ENCODE measurements at regions not wholly inside any gene's neighbourhood (a gene's known extent, or its start where the extent isn't known, plus 50 kb on each side); places are given as distances from the start of the nearest gene placed in this dataset.

DNA sequence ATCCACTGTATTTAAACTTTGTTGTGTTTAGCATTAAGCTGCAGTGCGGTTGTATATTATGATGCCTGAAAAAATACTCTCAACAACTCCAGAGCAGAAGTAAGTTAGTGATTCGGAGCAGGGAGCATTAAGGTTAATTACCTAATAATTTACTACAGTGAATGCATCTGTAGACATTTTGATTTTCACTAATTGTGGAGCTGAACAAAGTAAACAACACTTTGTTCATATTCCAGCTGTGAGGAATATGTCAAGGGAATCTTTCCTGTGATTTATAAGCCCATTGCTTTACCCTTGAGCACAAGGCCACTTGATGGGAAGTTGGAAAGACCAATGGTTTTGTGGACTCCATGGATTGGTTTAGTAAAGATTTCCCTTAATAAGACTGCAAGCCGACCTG, 77.1 kb downstream of the CBLN4 start:
- TF ChIP-seq CTCF (IDR thresholded peaks at IDR 0.05) = no peak
- H3K27ac Mint-ChIP-seq (ENCODE audit: unreplicated experiment) = no peak overlapping the region
- DNase-seq (ENCODE audit: extremely low spot score, unreplicated experiment) = no peak
- H3K9me3 Mint-ChIP-seq (ENCODE audit: unreplicated experiment) = peaks cover 51% of the 10 kb centered on the region
- no peaks in the 10 kb centered on the region for H3K4me1 Mint-ChIP-seq (ENCODE audit: unreplicated experiment)
- no peaks in the 10 kb centered on the region for H3K27me3 Mint-ChIP-seq (ENCODE audit: unreplicated experiment)
- no peak overlapping the region for H3K4me3 Mint-ChIP-seq (ENCODE audit: unreplicated experiment)
- H3K36me3 Mint-ChIP-seq (ENCODE audit: unreplicated experiment) = no peaks in the 10 kb centered on the region

GRCh38 chr20:55919956-55920355, 85.4 kb downstream of the CBLN4 start:
- no peak for DNase-seq (ENCODE audit: extremely low spot score, unreplicated experiment)
- no peak for TF ChIP-seq CTCF (IDR thresholded peaks at IDR 0.05)
- H3K27ac Mint-ChIP-seq (ENCODE audit: unreplicated experiment) = no peak overlapping the region
- peaks cover 55% of the 10 kb centered on the region for H3K9me3 Mint-ChIP-seq (ENCODE audit: unreplicated experiment)
- H3K4me3 Mint-ChIP-seq (ENCODE audit: unreplicated experiment) = no peak overlapping the region
- H3K27me3 Mint-ChIP-seq (ENCODE audit: unreplicated experiment) = no peaks in the 10 kb centered on the region
- H3K4me1 Mint-ChIP-seq (ENCODE audit: unreplicated experiment) = no peaks in the 10 kb centered on the region
- no peaks in the 10 kb centered on the region for H3K36me3 Mint-ChIP-seq (ENCODE audit: unreplicated experiment)

GRCh38 chr20:55919319-55919718, 86.0 kb downstream of the CBLN4 start:
- no peak overlapping the region for H3K4me3 Mint-ChIP-seq (ENCODE audit: unreplicated experiment)
- no peaks in the 10 kb centered on the region for H3K36me3 Mint-ChIP-seq (ENCODE audit: unreplicated experiment)
- H3K27ac Mint-ChIP-seq (ENCODE audit: unreplicated experiment) = no peak overlapping the region
- DNase-seq (ENCODE audit: extremely low spot score, unreplicated experiment) = no peak
- TF ChIP-seq CTCF (IDR thresholded peaks at IDR 0.05) = no peak
- H3K9me3 Mint-ChIP-seq (ENCODE audit: unreplicated experiment) = peaks cover 55% of the 10 kb centered on the region
- H3K27me3 Mint-ChIP-seq (ENCODE audit: unreplicated experiment) = no peaks in the 10 kb centered on the region
- no peaks in the 10 kb centered on the region for H3K4me1 Mint-ChIP-seq (ENCODE audit: unreplicated experiment)

DNA sequence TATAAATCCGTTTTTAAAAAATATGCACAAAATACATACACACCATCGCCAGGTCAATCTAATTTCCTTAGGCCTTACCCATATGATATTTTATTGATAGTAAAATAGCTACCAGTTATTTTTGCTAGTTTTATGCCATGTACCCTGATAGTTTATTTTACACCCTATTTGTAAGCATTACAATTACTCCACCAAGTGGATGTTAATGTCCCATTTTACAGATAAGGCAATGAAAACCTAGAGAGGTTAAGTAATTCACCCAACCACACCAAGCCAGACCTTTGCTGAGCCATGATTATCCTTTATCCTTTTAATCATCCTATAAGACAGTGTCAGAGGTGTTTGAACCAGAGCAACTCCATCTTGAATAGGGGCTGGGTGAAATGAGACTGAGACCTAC, 86.8 kb downstream of the CBLN4 start:
- peaks cover 54% of the 10 kb centered on the region for H3K9me3 Mint-ChIP-seq (ENCODE audit: unreplicated experiment)
- no peak overlapping the region for H3K4me3 Mint-ChIP-seq (ENCODE audit: unreplicated experiment)
- no peak overlapping the region for H3K27ac Mint-ChIP-seq (ENCODE audit: unreplicated experiment)
- no peak for TF ChIP-seq CTCF (IDR thresholded peaks at IDR 0.05)
- H3K4me1 Mint-ChIP-seq (ENCODE audit: unreplicated experiment) = no peaks in the 10 kb centered on the region
- H3K27me3 Mint-ChIP-seq (ENCODE audit: unreplicated experiment) = no peaks in the 10 kb centered on the region
- H3K36me3 Mint-ChIP-seq (ENCODE audit: unreplicated experiment) = no peaks in the 10 kb centered on the region
- no peak for DNase-seq (ENCODE audit: extremely low spot score, unreplicated experiment)

- Mint-ChIP-seq H3K27me3 (ENCODE audit: unreplicated experiment) (no peaks in the 10 kb centered on the region), H3K4me3 (ENCODE audit: unreplicated experiment) (no peak overlapping the region), H3K4me1 (ENCODE audit: unreplicated experiment) (no peaks in the 10 kb centered on the region), H3K27ac (ENCODE audit: unreplicated experiment) (no peak overlapping the region), H3K36me3 (ENCODE audit: unreplicated experiment) (no peaks in the 10 kb centered on the region), H3K9me3 (ENCODE audit: unreplicated experiment) (peaks cover 61% of the 10 kb centered on the region)
- TF ChIP-seq CTCF (IDR thresholded peaks at IDR 0.05) = no peak
- DNase-seq (ENCODE audit: extremely low spot score, unreplicated experiment) = no peak
Measured at GRCh38 chr20:55893031-55893430, 112.3 kb downstream of the CBLN4 start.
